ENCODE measurements at regions not wholly inside any gene's neighbourhood (a gene's known extent, or its start where the extent isn't known, plus 50 kb on each side); places are given as distances from the start of the nearest gene placed in this dataset.
A peak's percentile ranks its signal among the peaks of the same experiment; 100 is the strongest.

- no peak for TF ChIP-seq CTCF (IDR thresholded peaks at IDR 0.05; ENCODE audit: low read depth, low read length)
- no peak for DNase-seq (ENCODE audit: extremely low read depth, low read depth)
Observed at GRCh38 chr9:115900698-115901097, 252.9 kb upstream of the PAPPA start.

- TF ChIP-seq CTCF (IDR thresholded peaks at IDR 0.05; ENCODE audit: low read depth, low read length), result no peak
- no peak for DNase-seq (ENCODE audit: extremely low read depth, low read depth)
Observed at GRCh38 chr9:115910959-115911358, 242.6 kb upstream of the PAPPA start.

GRCh38 chr9:115912086-115912485 lies 241.5 kb upstream of the PAPPA start:
- DNase-seq (ENCODE audit: extremely low read depth, low read depth), result no peak
- TF ChIP-seq CTCF (IDR thresholded peaks at IDR 0.05; ENCODE audit: low read depth, low read length), result no peak

- no peak for TF ChIP-seq CTCF (IDR thresholded peaks at IDR 0.05; ENCODE audit: low read depth, low read length)
- no peak for DNase-seq (ENCODE audit: extremely low read depth, low read depth)
Observed at GRCh38 chr9:115913696-115914095, 239.9 kb upstream of the PAPPA start.

- TF ChIP-seq CTCF (IDR thresholded peaks at IDR 0.05; ENCODE audit: low read depth, low read length), result no peak
- no peak for DNase-seq (ENCODE audit: extremely low read depth, low read depth)
Observed at GRCh38 chr9:115914291-115914690, 239.3 kb upstream of the PAPPA start.

- TF ChIP-seq CTCF (IDR thresholded peaks at IDR 0.05; ENCODE audit: low read depth, low read length), result no peak
- DNase-seq (ENCODE audit: extremely low read depth, low read depth), result peak; percentile 72
Observed at GRCh38 chr9:115921301-115921700, 232.3 kb upstream of the PAPPA start.

GRCh38 chr9:115922444-115922843 lies 231.1 kb upstream of the PAPPA start:
- no peak for TF ChIP-seq CTCF (IDR thresholded peaks at IDR 0.05; ENCODE audit: low read depth, low read length)
- no peak for DNase-seq (ENCODE audit: extremely low read depth, low read depth)

All from AG09319 (cell line).